ENCODE measurements at regions not wholly inside any gene's neighbourhood (a gene's known extent, or its start where the extent isn't known, plus 50 kb on each side); places are given as distances from the start of the nearest gene placed in this dataset.
"Not testable (repeated sequence)": the region's sequence is repeated elsewhere in the genome, so short reads cannot be mapped to it uniquely, and the experiment has no call there.

- not testable (repeated sequence) for TF ChIP-seq CTCF (IDR thresholded peaks at IDR 0.05; ENCODE audit: borderline replicate concordance, extremely low read depth, low read length, poor library complexity, severe bottlenecking); EZH2 (IDR thresholded peaks at IDR 0.05; ENCODE audit: borderline replicate concordance, low read depth, low read length, severe bottlenecking)
Observed at GRCh38 chr1:146688893-146689292, 249.2 kb upstream of the NBPF12 start.
